ENCODE measurements at regions not wholly inside any gene's neighbourhood (a gene's known extent, or its start where the extent isn't known, plus 50 kb on each side); places are given as distances from the start of the nearest gene placed in this dataset.

- H3K27ac ChIP-seq (ENCODE audit: low read length) = peak overlapping the region; percentile 94
- peaks cover 55% of the 10 kb centered on the region for H3K4me1 ChIP-seq (ENCODE audit: low read length)
- H3K4me2 ChIP-seq (ENCODE audit: low read length) = peak overlapping the region; percentile 94
- peaks cover 13% of the 10 kb centered on the region for H3K36me3 ChIP-seq (replicated peaks; ENCODE audit: low read depth, low read length)
- H3K4me3 ChIP-seq (ENCODE audit: low read length) = no peak overlapping the region; the same call in 1 of the 2 replicates
- H2AFZ ChIP-seq (ENCODE audit: low read depth, low read length) = no peak overlapping the region
- peak overlapping the region; percentile 36; the same call in 1 of the 2 replicates for H3K9ac ChIP-seq (ENCODE audit: low read length)
- H4K20me1 ChIP-seq (ENCODE audit: insufficient read depth, low read length) = no peaks in the 10 kb centered on the region
- no peaks in the 10 kb centered on the region for H3K79me2 ChIP-seq (ENCODE audit: low read length)
- no peaks in the 10 kb centered on the region for H3K27me3 ChIP-seq (ENCODE audit: low read depth, low read length)
- TF ChIP-seq CTCF (IDR thresholded peaks at IDR 0.05; ENCODE audit: low read depth, low read length) = no peak
- peaks cover 17% of the 10 kb centered on the region; the same call in 1 of the 2 replicates for H3K9me3 ChIP-seq (ENCODE audit: insufficient read depth, low read length)
Measured at GRCh38 chr9:115192835-115193525, 75.0 kb upstream of the TNC start.

- H3K27ac ChIP-seq (ENCODE audit: low read length) = no peak overlapping the region
- no peak overlapping the region for H3K4me2 ChIP-seq (ENCODE audit: low read length)
- peaks cover 59% of the 10 kb centered on the region for H3K4me1 ChIP-seq (ENCODE audit: low read length)
- H3K27me3 ChIP-seq (ENCODE audit: low read depth, low read length) = no peaks in the 10 kb centered on the region
- H3K36me3 ChIP-seq (replicated peaks; ENCODE audit: low read depth, low read length) = peaks cover 13% of the 10 kb centered on the region
- H4K20me1 ChIP-seq (ENCODE audit: insufficient read depth, low read length) = no peaks in the 10 kb centered on the region
- TF ChIP-seq CTCF (IDR thresholded peaks at IDR 0.05; ENCODE audit: low read depth, low read length) (no peak), EZH2phosphoT487 (IDR thresholded peaks at IDR 0.05; ENCODE audit: low read depth) (no peak)
- no peaks in the 10 kb centered on the region for H3K79me2 ChIP-seq (ENCODE audit: low read length)
- H3K4me3 ChIP-seq (ENCODE audit: low read length) = no peak overlapping the region
- H3K9me3 ChIP-seq (ENCODE audit: insufficient read depth, low read length) = peaks cover 17% of the 10 kb centered on the region; the same call in 1 of the 2 replicates
- no peak overlapping the region for H3K9ac ChIP-seq (ENCODE audit: low read length)
- H2AFZ ChIP-seq (ENCODE audit: low read depth, low read length) = no peak overlapping the region
Measured at GRCh38 chr9:115193777-115194176, 75.8 kb upstream of the TNC start.

GRCh38 chr9:115194216-115194615, 76.3 kb upstream of the TNC start:
- H3K4me3 ChIP-seq (ENCODE audit: low read length) = no peak overlapping the region
- H3K79me2 ChIP-seq (ENCODE audit: low read length) = no peaks in the 10 kb centered on the region
- no peaks in the 10 kb centered on the region for H3K27me3 ChIP-seq (ENCODE audit: low read depth, low read length)
- TF ChIP-seq EZH2phosphoT487 (IDR thresholded peaks at IDR 0.05; ENCODE audit: low read depth) (no peak), CTCF (IDR thresholded peaks at IDR 0.05; ENCODE audit: low read depth, low read length) (no peak)
- no peaks in the 10 kb centered on the region for H4K20me1 ChIP-seq (ENCODE audit: insufficient read depth, low read length)
- H3K4me1 ChIP-seq (ENCODE audit: low read length) = peaks cover 59% of the 10 kb centered on the region
- H3K36me3 ChIP-seq (replicated peaks; ENCODE audit: low read depth, low read length) = peaks cover 13% of the 10 kb centered on the region
- H3K27ac ChIP-seq (ENCODE audit: low read length) = no peak overlapping the region
- H3K9ac ChIP-seq (ENCODE audit: low read length) = no peak overlapping the region
- peaks cover 17% of the 10 kb centered on the region; the same call in 1 of the 2 replicates for H3K9me3 ChIP-seq (ENCODE audit: insufficient read depth, low read length)
- H3K4me2 ChIP-seq (ENCODE audit: low read length) = no peak overlapping the region
- H2AFZ ChIP-seq (ENCODE audit: low read depth, low read length) = no peak overlapping the region

- no peak overlapping the region for H3K4me3 ChIP-seq (ENCODE audit: low read length)
- no peak overlapping the region for H3K9ac ChIP-seq (ENCODE audit: low read length)
- H3K4me2 ChIP-seq (ENCODE audit: low read length) = no peak overlapping the region
- peaks cover 9% of the 10 kb centered on the region for H3K36me3 ChIP-seq (replicated peaks; ENCODE audit: low read depth, low read length)
- no peaks in the 10 kb centered on the region for H4K20me1 ChIP-seq (ENCODE audit: insufficient read depth, low read length)
- no peak overlapping the region for H2AFZ ChIP-seq (ENCODE audit: low read depth, low read length)
- TF ChIP-seq EZH2phosphoT487 (IDR thresholded peaks at IDR 0.05; ENCODE audit: low read depth) = no peak
- no peak for TF ChIP-seq CTCF (IDR thresholded peaks at IDR 0.05; ENCODE audit: low read depth, low read length)
- no peaks in the 10 kb centered on the region for H3K79me2 ChIP-seq (ENCODE audit: low read length)
- peaks cover 53% of the 10 kb centered on the region for H3K4me1 ChIP-seq (ENCODE audit: low read length)
- H3K27me3 ChIP-seq (ENCODE audit: low read depth, low read length) = no peaks in the 10 kb centered on the region
- H3K9me3 ChIP-seq (ENCODE audit: insufficient read depth, low read length) = peaks cover 9% of the 10 kb centered on the region; the same call in 1 of the 2 replicates
- no peak overlapping the region for H3K27ac ChIP-seq (ENCODE audit: low read length)
Measured at GRCh38 chr9:115195912-115196311, 78.0 kb upstream of the TNC start.

All from OCI-LY3 (cell line).